DMS 273 (cell line): ENCODE measurements at regions not wholly inside any gene's neighbourhood (a gene's known extent, or its start where the extent isn't known, plus 50 kb on each side); places are given as distances from the start of the nearest gene placed in this dataset.
A peak's percentile ranks its signal among the peaks of the same experiment; 100 is the strongest.

Experiments used
- DNase-seq: peaks from one replicate; lab custom pipeline; 2025; ENCODE audit not compliant: unreplicated experiment; lab: John Stamatoyannopoulos, UW

DNA sequence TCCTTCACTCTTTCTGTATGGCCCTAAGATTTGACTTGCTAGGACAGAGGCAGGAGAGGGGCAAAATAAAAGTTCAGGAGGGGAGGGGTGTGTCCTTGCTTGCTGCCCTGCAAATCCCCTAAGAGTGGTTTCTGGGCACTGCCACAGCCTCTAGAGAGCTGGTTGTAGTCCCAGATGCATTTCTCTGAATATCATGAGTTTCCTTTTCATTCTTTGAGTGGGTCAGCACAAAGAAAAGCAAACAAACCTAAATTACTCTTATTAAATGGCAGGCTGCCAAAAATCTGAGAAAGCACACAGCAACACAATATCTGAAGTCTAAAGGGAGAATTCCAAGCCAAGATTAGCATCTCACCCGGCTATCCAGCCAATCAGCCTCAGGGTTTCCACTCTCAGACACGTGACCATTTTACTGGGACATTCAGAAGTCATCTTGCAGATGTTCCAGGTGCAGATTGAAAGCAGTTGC lies 919.3 kb downstream of the TUSC7 start:
- peak; percentile 70 for DNase-seq

DNA sequence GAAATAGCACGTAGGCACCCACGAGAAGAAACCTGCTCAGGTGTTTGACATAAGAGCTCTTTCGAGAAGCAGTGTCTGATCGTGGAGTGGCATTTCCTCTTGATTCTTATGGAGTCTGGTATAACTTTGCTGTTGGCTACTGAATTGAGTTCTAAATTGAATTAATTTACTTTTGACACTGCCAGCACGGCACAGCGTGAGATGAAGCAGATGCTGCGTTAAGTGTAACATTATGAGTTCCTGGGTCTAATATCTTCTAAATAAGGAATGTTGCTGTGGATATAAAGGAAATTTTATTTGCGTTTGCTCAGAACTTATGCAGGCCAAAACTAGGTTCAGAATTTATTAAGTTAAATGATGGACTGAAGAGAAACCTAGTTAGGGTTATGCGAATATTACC lies 919.9 kb downstream of the TUSC7 start:
- peak; percentile 54 for DNase-seq

DNA sequence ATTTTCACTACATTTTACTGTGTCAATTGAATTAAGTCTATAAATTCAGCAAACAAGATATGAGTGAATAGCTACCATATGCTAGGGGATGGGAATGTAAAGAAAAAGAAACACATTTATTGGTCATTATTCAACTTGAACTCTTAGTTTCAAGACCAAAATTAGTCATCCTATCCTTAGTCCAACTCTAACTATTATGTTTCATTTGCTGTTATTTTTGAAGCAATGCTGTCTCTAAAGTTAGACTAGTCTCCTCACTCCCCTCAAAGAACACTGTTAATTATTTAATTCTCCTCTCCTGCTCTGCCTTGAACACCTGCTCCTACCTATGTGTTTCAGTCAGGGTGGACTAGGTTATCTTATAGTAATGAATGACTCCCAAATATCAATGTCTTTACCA lies 920.9 kb downstream of the TUSC7 start:
- no peak for DNase-seq

DNA sequence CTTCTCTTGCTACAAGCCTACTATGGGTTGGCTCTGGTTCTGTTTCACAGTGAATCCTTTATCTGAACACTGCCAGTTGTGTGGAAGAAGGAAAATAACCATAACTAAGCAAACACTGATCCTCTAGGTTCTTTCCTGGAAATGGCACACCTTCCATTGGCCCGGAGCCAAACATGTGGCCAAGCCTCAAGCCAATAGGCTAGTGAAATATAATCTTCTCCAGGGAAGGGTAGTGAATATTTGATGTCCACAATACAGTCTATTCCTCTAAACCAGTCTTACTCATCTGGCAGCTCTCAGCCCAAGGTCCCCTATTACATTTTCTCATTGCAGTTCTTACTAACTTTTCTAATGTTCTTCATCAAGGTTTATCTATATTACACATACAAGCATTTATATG lies 921.3 kb downstream of the TUSC7 start:
- peak; percentile 81 for DNase-seq

DNA sequence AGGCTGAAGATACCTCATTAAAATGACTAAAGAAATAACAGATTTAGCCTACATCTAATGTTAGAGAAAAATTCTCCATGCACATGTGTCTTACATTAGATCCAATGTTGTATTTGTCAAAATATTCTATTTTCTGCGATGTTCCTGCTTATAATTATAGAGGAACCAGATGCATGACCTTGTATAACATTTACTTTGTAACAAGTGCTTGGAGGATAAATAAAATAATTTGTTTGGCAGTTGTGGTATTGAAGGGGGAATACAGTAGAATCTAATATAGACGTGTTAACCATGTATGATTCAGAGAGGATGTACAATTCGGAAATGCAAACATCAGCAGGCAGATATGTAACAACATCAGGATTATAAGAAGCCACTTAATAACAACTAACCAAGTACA lies 922.2 kb downstream of the TUSC7 start:
- DNase-seq: no peak

DNA sequence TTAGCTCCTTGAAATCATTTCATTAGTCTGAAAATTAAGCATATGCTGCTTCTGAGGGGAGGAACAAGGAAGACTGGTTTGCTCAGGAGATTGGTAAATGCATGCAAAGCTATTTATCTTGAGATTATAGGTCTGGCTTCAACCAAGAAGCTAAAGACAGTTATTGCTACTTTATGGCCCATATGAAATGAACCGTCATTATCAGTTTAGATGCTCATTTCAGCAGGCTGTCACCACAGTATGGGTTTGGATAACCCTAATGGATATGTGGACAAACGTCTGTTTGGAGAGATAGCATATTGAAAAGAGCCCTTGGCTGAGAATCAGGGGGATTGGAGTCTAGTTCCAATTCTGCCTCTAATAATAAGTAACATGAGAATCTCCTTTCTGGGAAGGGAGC lies 922.6 kb downstream of the TUSC7 start:
- no peak for DNase-seq

DNA sequence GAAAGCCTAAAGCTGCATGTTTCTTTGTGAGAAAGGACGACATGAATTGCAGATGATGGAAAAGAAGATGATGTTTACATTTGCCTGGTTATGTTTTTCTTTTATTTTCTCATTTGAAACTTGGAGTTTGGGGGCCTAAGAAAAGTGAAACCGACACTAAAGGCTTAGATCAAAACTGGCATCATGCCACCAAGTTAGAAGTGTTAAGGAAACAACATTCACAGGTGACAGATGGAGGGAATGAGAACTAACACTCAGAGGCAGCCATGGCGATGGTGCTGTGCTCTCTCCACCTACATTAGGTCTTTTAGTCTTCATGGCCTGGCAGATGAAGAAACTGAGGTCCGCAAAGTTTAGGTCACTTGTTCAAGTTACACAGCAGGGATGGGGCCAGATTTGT lies 923.6 kb downstream of the TUSC7 start:
- peak; percentile 78 for DNase-seq

DNA sequence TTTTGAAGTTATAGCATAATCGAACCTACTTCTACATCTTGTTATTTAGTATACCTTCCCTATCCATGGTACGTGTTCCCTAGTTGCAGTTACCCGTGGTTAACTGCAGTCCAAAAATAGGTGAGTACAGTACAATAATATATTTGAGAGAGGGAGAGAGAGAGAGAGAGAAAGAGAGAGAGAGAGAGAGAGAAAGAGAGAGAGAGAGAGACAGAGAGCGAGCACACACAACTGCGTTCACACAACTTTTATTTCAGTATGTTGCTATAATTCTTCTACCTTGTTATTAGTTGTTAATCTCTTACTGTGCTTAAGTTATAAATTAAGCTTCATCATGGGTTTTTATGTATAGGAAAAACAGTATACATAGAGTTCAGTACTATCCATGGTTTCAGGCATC lies 928.1 kb downstream of the TUSC7 start:
- DNase-seq: no peak

DNA sequence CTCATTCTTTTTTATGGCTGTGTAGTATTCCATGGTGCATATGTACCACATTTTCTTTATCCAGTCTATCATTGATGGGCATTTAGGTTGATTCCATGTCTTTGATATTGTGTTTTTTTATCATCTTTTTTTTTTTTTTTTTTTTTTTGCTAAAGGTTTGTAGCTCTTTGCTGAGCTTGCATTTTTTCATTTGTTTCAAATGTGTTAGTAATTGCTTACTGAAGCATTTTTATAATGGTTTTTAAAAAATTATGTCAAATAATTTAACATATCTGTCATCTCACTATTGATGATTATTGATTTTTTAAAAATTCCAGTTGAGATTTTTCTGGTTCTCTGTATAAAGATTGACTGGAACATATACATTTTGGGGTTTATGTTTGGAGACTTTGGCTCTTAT lies 934.6 kb downstream of the TUSC7 start:
- DNase-seq: no peak

DNA sequence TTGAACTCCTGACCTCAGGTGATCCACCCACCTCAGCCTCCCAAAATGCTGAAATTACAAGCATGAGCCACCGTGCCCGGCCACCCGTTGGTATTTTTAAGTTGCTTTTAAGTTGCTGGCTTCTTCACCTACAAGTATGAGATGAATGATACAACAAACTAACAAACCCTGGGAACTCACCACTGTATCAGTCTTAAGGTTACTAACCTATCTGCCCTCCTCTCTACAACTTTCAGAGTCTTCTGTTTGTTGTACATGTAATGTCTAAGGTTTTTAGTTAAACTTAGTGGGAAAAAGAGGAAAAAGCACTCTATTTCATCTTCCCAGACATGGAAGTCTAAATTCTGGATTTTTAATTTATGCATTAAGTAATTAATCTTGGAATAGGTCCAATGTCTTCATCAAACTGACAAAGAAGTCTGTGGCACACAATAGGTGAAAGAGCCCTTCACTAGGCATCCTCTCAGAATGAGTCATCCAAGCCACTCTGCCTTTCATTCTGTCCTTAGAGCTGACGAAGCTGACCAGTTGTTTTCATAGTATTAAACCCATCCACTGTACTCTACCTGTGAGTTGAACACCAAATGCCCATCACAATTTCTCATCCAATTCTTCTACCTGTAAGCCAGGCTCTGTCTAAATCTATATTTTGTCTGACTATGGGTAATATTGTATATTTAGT lies 936.1 kb downstream of the TUSC7 start:
- DNase-seq: no peak

DNA sequence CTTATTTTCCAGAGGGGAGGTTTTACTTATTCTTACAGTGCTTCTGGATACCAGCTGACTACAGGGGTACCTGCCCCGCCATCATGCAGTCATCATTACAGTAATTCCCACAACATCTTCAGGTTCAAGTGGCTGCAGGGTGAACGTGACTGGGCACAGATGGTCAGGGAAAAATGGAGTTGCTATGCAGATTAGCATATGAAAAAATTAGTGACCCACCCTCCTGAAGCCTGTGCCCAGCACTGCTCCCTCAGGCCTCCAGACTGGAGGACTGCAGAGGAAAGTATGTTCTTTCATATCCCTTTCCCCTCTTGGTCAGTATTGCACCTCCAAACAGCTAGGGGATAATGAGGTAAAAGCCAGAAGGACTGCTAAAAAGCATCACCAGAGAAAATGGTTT lies 937.9 kb downstream of the TUSC7 start:
- no peak for DNase-seq

DNA sequence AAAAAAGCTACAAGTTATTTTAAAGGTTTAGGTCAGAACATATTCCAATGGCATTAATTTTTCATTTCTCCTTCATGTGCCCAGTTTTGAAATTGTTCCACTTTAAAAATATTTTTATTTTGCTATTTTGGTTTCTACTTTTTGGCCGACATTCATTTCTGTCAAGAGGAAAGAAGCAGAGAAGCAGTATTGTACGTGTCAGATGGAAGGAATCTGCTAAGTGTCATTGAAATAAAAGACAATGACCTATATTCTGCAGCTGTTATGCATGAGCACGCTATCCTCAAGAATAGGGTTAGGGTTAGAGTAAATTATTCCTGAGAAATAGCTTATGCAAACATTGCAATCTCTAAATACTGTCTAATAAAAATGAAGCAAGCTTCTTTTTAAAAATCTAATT lies 941.7 kb downstream of the TUSC7 start:
- no peak for DNase-seq

DNA sequence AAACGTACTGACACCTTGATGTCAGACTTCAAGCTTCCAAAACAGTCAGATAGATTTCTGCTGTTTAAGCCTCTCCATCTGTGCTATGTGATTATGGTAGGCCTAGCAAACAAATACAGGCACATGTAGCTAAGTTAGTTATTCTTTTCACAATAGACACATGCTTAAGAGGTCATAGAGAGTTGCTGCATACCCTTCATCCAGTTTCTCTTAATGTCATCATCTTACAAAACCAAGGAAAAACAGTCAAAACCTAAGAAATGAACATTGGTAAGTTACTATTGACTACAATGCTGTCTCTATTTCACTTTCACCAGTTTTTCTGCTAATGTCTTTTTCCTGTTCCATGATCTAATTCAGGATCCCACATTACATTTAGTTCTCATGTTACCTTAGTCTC lies 946.8 kb downstream of the TUSC7 start:
- no peak for DNase-seq

DNA sequence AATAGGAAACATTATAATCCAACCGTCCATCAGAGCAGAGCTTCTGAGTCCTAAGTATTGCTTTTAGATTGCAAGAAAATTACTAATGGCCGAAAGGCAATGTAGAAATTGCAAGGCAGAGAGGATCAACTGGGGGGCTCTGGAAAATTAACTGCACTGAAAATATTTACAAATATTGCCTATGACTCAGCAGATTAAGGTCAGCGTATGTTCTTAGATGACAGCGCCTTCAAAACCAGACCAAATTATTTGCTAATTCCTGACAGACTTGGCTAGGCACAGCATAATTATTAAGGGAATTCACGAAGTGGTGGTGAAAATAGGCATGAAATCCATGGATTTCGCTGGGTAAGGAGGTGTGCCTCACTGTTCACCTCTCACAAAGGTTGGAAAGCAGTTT lies 947.7 kb downstream of the TUSC7 start:
- DNase-seq: no peak

DNA sequence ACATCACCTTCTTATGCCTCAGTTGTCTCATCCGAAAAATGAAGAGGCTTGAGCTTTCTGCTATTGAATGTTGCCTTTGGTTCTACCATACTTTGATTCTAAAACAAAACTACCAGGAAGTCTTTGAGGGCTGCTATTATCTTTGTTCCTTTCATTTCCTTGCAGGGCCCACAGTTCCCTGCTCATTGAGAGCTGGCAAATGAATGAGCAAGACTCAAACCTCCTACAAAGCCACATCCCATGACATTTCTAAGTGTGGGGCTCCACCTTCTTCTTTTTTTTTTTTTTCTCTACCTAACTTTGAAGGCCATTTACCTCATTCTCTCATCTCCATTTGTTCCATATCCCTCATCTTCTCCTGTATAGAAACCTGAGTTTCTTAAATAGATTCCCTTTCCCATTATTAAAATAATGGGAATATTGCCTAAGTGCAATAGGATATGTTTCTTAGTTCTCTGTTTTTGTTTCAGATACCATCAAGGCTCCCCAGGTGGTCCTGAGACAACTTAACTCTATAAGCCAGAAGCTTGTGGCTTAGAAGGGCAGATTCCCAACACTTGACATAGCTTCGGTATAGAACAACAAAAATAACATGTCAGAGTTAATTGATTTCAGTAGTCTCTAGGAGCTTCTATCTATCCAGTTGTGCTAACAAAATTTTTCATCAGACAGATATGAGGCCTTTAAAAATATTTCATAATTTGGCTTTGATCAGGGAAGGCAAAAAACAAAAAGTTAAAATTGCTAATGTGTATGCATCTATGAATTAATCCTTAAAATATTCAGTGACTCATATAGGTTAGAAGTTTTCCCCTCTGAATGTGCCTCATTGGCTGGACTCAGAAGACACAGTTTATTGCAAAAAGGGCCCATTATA lies 951.6 kb downstream of the TUSC7 start:
- DNase-seq: no peak

DNA sequence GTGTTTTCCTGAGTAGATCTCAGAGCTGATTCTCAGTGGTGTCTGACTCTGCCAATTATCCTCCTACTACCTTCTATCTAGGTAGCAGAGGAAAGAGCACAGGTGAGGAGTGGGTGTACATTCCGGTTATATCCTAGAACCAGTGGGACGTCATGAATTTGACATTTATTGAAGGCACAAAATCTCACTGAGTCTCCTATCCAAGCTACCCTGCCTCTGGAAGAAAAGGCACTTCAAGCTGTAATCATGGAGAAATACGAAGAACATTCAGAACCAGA lies 952.2 kb downstream of the TUSC7 start:
- DNase-seq: no peak

DNA sequence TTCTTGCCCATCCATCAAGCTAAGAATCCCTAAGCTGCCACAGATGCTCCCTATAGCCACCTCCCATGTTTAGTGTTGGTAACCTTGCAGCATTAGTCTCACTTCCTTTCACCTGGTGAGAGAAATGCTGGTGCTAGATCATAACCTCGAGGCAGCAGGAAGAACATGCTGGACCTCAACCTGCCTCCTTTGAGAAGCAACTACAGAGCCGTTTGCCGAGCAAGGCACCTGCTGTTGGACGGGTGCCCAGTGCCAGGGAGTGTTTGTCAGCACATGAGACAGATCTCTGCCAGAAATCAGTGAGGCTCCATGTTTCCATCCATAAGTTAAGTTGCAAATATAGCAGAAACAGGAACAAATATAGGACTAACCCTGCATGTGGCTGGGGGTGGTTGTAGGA lies 955.7 kb downstream of the TUSC7 start:
- DNase-seq: peak; percentile 45

DNA sequence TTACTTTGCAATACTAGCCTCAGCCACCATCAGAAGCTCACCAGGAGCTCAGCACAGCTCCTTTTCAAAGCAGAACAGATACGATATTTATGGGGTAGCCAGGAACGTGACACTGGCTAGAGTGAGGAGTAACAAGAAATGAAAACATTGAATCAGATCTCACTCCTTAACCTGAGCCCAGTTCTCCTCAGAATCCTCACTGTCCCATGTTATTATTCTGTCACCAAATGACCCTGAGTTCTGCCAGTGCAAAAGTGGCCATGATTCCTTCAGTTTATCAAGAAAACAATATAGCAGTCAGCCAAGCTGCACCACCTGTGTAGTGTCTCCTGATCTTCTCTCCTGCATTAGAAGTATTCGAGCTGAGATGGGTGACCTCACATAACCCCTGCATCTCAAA lies 956.7 kb downstream of the TUSC7 start:
- DNase-seq: no peak

DNA sequence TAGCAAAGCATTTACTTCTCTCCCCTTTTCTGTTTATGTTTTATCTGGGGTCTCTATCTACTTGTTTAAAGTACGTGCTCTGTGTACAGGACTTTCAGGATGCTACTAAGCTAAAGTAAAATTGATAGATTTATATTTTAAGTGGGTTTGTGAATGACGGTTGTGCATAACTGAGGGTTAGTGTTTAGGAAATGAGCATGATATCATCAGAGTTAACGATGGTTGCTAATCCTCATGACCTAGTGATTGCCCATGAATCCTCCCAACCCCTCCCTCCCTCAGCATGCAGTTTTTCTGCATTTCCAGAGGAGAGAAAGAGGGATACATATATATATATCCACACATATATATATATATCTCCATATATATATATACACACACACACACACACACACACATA lies 957.2 kb downstream of the TUSC7 start:
- DNase-seq: no peak

DNA sequence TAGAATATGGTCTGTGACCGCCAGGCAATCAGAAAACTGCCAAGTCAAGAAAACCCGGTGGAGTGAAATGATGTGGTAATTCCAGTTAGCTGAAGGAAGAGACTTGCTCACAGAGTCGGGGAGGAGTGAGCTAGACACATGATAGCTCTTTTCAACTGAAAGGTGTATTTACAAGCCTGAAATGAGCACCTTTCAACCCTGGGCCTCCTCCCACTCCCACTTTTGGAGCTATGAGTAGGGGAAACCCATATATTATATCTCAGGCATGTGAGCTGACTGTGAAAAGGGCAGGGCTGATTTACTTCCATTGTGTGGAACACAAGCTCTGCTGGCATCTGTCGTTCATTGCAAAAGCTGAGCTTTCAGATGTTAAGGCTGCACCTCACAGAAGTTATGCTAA lies 960.2 kb downstream of the TUSC7 start:
- no peak for DNase-seq

DNA sequence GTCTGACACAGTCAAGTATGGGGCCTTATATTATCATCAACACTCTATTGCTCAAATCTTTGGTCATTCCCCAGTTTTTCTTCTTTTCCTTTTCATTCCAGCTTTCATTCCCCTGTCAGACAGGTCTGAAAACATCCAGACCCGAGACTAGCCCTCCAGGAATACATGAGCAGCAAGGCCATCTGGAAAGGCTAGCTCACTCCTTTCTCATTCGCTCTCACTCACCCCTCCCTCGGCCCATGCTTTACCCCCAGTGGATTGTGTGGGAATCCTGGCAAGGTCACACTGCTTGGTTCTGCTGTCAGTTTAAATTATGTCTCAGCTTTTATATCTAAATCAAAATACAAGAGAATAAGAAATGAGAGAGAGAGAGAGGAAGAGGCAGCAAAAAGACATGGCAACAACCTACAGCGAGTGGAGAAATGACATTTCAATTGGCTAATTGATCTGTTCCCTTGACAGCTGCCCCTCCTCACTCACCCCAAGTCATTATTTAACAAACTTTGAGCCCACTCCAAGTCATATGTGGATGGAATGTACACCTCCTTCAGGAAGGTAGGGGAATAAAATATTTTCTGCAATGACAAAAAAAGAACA lies 962.2 kb downstream of the TUSC7 start:
- DNase-seq: peak; percentile 42

DNA sequence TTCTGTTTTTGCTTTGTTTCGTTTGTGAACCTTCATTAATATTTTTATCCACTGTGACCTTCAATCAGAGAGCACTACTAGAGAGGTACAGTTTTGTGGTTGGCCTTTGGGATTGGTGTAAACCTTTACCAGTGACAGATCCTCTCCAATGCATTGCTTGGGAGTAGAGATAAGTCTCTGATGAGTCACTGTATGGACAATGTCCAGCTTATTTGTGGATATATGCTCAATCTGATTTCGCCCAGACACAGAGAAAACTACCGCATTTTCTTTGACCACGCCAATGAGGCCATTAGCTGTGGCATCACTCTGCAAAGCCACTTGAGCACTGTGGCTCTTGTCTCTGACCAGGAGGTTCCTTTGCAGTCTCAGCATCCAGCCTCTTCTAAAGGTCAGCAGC lies 964.7 kb downstream of the TUSC7 start:
- DNase-seq: no peak
